ENCODE measurements at regions not wholly inside any gene's neighbourhood (a gene's known extent, or its start where the extent isn't known, plus 50 kb on each side); places are given as distances from the start of the nearest gene placed in this dataset.
"Not testable (repeated sequence)": the region's sequence is repeated elsewhere in the genome, so short reads cannot be mapped to it uniquely, and the experiment has no call there.

DNA sequence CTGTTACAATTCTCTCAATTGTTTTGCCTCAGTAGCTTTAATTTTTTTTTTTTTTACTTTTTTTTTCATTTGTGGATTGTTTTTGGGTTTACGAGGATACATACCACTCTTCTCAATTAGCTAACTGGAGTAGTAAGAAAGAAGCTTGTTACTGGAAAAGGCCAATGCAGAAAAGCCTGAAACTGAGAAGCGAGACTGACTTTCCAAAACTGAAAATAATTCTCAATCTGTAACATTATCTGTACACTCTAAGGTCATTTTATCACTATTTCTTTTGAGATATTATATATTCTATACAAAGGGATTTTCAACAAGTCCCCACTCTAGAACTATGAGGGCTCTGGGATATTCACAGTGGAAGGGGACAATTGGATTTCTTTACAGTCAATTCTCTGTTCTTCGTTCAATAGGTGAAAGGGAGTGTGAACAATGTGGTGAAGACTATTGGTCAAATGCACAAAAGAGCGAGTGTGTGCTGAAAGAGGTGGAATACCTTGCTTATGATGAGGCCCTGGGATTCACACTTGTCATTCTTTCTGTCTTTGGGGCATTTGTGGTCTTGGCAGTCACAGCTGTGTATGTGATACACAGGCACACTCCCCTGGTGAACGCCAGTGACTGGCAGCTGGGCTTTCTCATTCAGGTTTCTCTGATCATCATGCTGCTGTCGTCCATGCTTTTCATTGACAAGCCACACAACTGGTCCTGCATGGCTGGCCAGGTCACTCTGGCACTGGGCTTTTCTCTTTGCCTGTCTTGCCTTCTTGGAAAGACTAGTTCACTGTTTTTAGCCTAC is 83.9 kb upstream of the KCNAB1 start:
- 85% methylated on average over 6 of the region's 6 CpGs for WGBS, 2 donors
- ATAC-seq (no peak), DNase-seq (no peak)
- H3K4me3 ChIP-seq = no peak overlapping the region
- no peaks in the 10 kb centered on the region for H3K27me3 ChIP-seq
- TF ChIP-seq, protein P1, sequence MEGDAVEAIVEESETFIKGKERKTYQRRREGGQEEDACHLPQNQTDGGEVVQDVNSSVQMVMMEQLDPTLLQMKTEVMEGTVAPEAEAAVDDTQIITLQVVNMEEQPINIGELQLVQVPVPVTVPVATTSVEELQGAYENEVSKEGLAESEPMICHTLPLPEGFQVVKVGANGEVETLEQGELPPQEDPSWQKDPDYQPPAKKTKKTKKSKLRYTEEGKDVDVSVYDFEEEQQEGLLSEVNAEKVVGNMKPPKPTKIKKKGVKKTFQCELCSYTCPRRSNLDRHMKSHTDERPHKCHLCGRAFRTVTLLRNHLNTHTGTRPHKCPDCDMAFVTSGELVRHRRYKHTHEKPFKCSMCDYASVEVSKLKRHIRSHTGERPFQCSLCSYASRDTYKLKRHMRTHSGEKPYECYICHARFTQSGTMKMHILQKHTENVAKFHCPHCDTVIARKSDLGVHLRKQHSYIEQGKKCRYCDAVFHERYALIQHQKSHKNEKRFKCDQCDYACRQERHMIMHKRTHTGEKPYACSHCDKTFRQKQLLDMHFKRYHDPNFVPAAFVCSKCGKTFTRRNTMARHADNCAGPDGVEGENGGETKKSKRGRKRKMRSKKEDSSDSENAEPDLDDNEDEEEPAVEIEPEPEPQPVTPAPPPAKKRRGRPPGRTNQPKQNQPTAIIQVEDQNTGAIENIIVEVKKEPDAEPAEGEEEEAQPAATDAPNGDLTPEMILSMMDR (IDR thresholded peaks at IDR 0.05) = no peak
- no peaks in the 10 kb centered on the region for H3K36me3 ChIP-seq
- H3K4me1 ChIP-seq = peaks cover 0 to 6% (median 0%) of the 10 kb centered on the region in 9 donors
- intact Hi-C loops (cut with DNase I) = no loop called here
- H3K27ac ChIP-seq = no peak overlapping the region
- no peaks in the 10 kb centered on the region for H3K9me3 ChIP-seq

DNA sequence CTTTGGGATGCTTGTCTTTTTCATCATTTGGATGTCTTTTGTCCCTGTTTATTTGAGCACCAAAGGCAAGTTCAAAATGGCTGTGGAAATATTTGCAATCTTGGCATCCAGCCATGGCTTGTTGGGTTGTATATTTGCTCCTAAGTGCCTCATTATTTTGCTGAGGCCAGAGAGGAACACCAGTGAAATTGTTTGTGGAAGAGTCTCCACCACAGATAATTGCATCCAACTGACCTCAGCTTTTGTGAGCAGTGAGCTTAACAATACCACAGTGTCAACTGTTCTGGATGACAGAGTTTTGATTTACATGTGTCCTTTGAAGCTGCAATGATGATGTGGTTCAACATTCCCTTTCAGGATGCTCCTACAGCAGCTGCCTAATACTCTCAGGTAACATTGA is 83.0 kb upstream of the KCNAB1 start:
- intact Hi-C loops (cut with DNase I) = no loop called here
- H3K4me1 ChIP-seq = peaks cover 0 to 6% (median 0%) of the 10 kb centered on the region in 9 donors
- no peaks in the 10 kb centered on the region for H3K36me3 ChIP-seq
- H3K9me3 ChIP-seq = no peaks in the 10 kb centered on the region
- TF ChIP-seq, protein P1 (IDR thresholded peaks at IDR 0.05) = no peak
- H3K27ac ChIP-seq = no peak overlapping the region
- no peaks in the 10 kb centered on the region for H3K27me3 ChIP-seq
- no peak overlapping the region for H3K4me3 ChIP-seq
- no peak for ATAC-seq
- DNase-seq = no peak

DNA sequence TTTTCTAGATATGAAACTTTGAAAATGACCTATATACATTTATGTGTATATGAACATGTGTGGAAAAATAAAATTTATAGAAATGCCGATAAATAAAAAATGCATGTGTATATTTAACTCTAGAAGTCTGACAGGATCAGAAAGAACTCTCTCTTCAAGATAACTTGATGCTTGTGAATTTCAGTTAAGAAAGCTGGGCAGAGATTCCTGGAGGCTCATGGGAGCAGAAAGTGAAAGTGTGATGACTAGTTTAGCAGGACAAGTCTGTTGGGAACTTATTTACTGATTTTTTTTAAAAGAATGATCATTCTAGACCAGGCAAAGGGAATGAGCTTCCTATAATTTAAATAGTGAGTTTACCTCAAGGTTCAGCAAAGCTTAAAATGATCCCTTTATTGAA is 81.5 kb upstream of the KCNAB1 start:
- TF ChIP-seq, protein P1 (IDR thresholded peaks at IDR 0.05) = no peak
- intact Hi-C loops (cut with DNase I) = no loop called here
- Histone ChIP-seq H3K36me3 (no peaks in the 10 kb centered on the region), H3K4me3 (no peak overlapping the region), H3K27me3 (peaks cover 0 to 4% (median 0%) of the 10 kb centered on the region in 7 donors), H3K9me3 (no peaks in the 10 kb centered on the region), H3K4me1 (peaks cover 0 to 6% (median 0%) of the 10 kb centered on the region in 9 donors), H3K27ac (no peak overlapping the region)
- whole genome bisulfite sequencing, 2 donors = 70 to 75% methylated on average over 1 of the region's 1 CpG
- DNase-seq (no peak), ATAC-seq (peak in 1 of 8 donors; percentile 23)

DNA sequence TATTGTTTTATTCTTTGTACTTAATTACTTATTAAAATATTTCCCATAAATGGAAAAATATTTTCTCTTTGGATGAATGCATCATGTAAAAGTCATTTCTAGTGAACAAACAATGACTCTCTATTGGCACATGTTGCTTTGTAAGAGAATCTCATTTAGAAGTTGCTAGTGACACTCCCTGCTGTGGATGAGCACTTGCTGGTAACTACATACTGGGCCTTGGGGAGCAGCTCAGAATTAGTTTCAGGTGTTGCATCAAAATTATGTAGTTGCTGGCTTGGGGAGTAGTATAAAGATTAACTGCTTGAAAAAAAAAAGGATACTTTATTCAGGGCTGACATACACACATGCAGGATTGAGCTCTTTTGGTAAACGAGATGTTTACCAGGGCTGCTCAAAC is 80.3 kb upstream of the KCNAB1 start:
- Histone ChIP-seq H3K4me1 (peaks cover 0 to 6% (median 0%) of the 10 kb centered on the region in 9 donors), H3K27ac (no peak overlapping the region), H3K9me3 (no peaks in the 10 kb centered on the region), H3K27me3 (peaks cover 0 to 6% (median 0%) of the 10 kb centered on the region in 7 donors), H3K36me3 (no peaks in the 10 kb centered on the region), H3K4me3 (no peak overlapping the region)
- 70 to 90% methylated on average over 1 of the region's 1 CpG for WGBS, 2 donors
- DNase-seq = no peak
- intact Hi-C loops (cut with DNase I) = loop anchor here in 7 of 10 donors (5.0 to 10.0 kb wide), 4 partner anchors 105 to 475 kb away; no protein-coding TSS in a partner anchor
- TF ChIP-seq, protein P1 (IDR thresholded peaks at IDR 0.05) = no peak
- ATAC-seq = no peak

DNA sequence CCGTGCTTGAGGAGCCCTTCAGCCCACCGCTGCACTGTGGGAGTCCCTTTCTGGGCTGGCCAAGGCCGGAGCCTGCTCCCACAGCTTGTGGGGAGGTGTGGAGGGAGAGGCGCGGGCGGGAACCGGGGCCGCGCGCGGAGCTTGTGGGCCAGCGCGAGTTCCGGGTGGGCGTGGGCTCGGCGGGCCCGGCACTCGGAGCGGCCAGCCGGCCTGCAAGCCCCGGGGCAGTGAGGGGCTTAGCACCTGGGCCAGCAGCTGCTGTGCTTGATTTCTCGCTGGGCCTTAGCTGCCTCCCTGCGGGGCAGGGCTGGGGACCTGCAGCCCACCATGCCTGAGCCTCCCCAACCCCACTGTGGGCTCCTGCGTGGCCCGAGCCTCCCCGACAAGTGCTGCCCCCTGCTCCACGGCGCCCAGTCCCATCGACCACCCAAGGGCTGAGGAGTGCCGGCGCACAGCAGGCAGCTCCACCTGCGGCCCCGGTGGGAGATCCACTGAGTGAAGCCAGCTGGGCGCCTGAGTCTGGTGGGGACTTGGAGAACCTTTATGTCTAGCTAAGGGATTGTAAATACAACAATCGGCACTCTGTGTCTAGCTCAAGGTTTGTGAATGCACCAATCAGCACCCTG is 79.0 kb upstream of the KCNAB1 start:
- ATAC-seq, H3K4me1 ChIP-seq, DNase-seq, H3K4me3 ChIP-seq, H3K36me3 ChIP-seq, H3K27me3 ChIP-seq, H3K9me3 ChIP-seq, H3K27ac ChIP-seq: not testable (repeated sequence)
- intact Hi-C loops (cut with DNase I) = loop anchor here in 7 of 10 donors (5.0 to 10.0 kb wide), 4 partner anchors 103 to 473 kb away; no protein-coding TSS in a partner anchor
- 96% methylated on average over 35 to 36 of the region's 36 CpGs for WGBS, 2 donors

DNA sequence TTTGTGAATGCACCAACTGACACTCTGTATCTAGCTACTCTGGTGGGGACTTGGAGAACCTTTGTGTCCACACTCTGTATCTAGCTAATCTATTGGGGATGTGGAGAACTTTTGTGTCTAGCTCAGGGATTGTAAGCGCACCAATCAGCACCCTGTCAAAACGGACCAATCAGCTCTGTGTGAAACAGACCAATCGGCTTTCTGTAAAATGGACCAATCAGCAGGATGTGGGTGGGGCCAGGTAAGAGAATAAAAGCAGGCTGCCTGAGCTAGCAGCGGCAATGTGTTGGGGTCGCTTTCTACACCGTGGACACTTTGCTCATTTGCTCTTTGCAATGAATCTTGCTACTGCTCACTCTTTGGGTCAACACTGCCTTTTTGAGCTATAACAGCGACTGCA is 78.5 kb upstream of the KCNAB1 start:
- not testable (repeated sequence) for H3K27ac ChIP-seq, H3K4me3 ChIP-seq, H3K27me3 ChIP-seq, DNase-seq, H3K9me3 ChIP-seq, H3K4me1 ChIP-seq, ATAC-seq, H3K36me3 ChIP-seq
- intact Hi-C loops (cut with DNase I) = loop anchor here in 7 of 10 donors (5.0 to 10.0 kb wide), 4 partner anchors 103 to 473 kb away; no protein-coding TSS in a partner anchor
- WGBS, 2 donors = 88 to 89% methylated on average over 7 of the region's 7 CpGs
